ENCODE measurements at regions not wholly inside any gene's neighbourhood (a gene's known extent, or its start where the extent isn't known, plus 50 kb on each side); places are given as distances from the start of the nearest gene placed in this dataset.
A peak's percentile ranks its signal among the peaks of the same experiment; 100 is the strongest.

GRCh38 chr15:35750051-35750450 is 204.1 kb upstream of the DPH6 start:
- DNase-seq = no peak
- no peak overlapping the region for H3K4me3 ChIP-seq (ENCODE audit: low read depth in 1 of 2, low read length in 2 of 2)
- TF ChIP-seq EZH2 (IDR thresholded peaks at IDR 0.05; ENCODE audit: borderline replicate concordance, low read depth, low read length, severe bottlenecking) (no peak), CTCF (IDR thresholded peaks at IDR 0.05; ENCODE audit: borderline replicate concordance, extremely low read depth, low read length, poor library complexity, severe bottlenecking) (no peak)
- no peaks in the 10 kb centered on the region for H3K4me1 ChIP-seq (ENCODE audit: insufficient read depth, low read length)
- no peak overlapping the region for H2AFZ ChIP-seq (ENCODE audit: low read depth, low read length)
- no peaks in the 10 kb centered on the region for H3K9me3 ChIP-seq (ENCODE audit: insufficient read depth, low read length, severe bottlenecking)
- no peaks in the 10 kb centered on the region for H4K20me1 ChIP-seq (ENCODE audit: insufficient read depth, low read length)
- no peak overlapping the region for H3K27ac ChIP-seq (ENCODE audit: low read length)
- no peaks in the 10 kb centered on the region for H3K36me3 ChIP-seq (ENCODE audit: insufficient read depth, low read length)
- no peak for ATAC-seq (ENCODE audit: insufficient read depth, low read depth)
- no peaks in the 10 kb centered on the region for H3K79me2 ChIP-seq (ENCODE audit: insufficient read depth, low read length)
- H3K27me3 ChIP-seq (ENCODE audit: insufficient read depth, low read length, poor library complexity) = no peaks in the 10 kb centered on the region
- H3K4me2 ChIP-seq (ENCODE audit: insufficient read depth, low read length) = no peak overlapping the region
- no peak overlapping the region for H3K9ac ChIP-seq (ENCODE audit: low read depth, low read length)

DNA sequence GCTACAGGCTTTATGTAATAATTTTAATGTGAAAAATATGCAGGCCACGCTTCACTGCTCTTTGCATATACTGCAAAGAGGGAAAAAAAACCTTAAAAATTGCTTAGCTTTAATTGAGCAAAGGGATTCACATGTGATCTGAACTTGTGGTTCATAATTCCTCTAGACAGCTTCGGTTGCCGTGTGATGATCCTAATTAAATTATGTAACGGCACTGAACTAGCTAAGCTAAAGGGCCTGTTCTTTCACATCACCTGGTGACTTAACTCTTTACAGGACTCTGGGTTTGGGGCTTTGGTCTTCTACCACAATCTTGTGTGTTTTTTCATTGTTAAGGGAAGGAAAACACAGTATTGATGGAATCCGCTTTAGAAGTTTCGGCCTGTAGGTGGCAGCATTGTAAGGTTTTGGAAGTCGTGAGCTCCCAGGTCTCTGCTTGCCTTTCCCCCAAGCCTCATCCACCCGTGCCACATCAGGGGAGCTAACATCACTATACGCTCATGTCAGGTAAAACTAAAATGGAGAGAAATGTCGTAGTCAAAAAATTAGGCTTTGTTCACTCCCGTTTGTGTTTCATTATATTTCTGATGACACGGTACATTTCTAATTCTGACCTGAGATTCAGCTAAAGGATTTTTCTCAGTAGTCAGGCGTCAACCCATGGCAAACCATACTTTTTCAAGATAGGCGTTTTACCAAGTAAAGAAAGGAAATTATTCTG is 205.6 kb upstream of the DPH6 start:
- TF ChIP-seq EZH2 (IDR thresholded peaks at IDR 0.05; ENCODE audit: borderline replicate concordance, low read depth, low read length, severe bottlenecking) = no peak
- TF ChIP-seq CTCF (IDR thresholded peaks at IDR 0.05; ENCODE audit: borderline replicate concordance, extremely low read depth, low read length, poor library complexity, severe bottlenecking) = peak; percentile 79
- DNase-seq (peak; percentile 54), ATAC-seq (ENCODE audit: insufficient read depth, low read depth) (peak; percentile 77; the same call in 2 of the 3 replicates)
- H3K27ac ChIP-seq (ENCODE audit: low read length) = no peak overlapping the region
- no peaks in the 10 kb centered on the region for H3K27me3 ChIP-seq (ENCODE audit: insufficient read depth, low read length, poor library complexity)
- no peaks in the 10 kb centered on the region for H3K9me3 ChIP-seq (ENCODE audit: insufficient read depth, low read length, severe bottlenecking)
- no peak overlapping the region for H3K4me2 ChIP-seq (ENCODE audit: insufficient read depth, low read length)
- H3K4me3 ChIP-seq (ENCODE audit: low read depth in 1 of 2, low read length in 2 of 2) = no peak overlapping the region
- no peaks in the 10 kb centered on the region for H4K20me1 ChIP-seq (ENCODE audit: insufficient read depth, low read length)
- H3K9ac ChIP-seq (ENCODE audit: low read depth, low read length) = no peak overlapping the region
- no peaks in the 10 kb centered on the region for H3K4me1 ChIP-seq (ENCODE audit: insufficient read depth, low read length)
- H3K79me2 ChIP-seq (ENCODE audit: insufficient read depth, low read length) = no peaks in the 10 kb centered on the region
- no peak overlapping the region for H2AFZ ChIP-seq (ENCODE audit: low read depth, low read length)
- no peaks in the 10 kb centered on the region for H3K36me3 ChIP-seq (ENCODE audit: insufficient read depth, low read length)

DNA sequence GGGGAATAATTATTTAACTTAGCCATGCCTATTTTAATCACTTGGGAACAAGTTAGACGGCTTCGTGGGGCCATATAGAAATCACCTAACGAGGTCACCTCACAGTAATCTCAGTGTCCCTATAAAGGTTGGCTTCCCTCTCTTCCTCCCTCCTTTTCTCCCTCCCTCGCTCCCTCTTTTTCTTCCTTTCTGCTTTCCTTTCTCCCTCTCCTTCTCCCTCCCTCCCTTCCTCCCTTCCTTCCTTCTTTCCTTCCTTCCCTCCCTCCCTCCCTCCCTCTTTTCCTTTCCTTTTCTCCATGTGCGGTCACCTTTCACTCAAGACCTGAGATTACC is 206.1 kb upstream of the DPH6 start:
- Histone ChIP-seq H2AFZ (ENCODE audit: low read depth, low read length) (no peak overlapping the region), H3K36me3 (ENCODE audit: insufficient read depth, low read length) (no peaks in the 10 kb centered on the region), H3K79me2 (ENCODE audit: insufficient read depth, low read length) (no peaks in the 10 kb centered on the region), H3K4me3 (ENCODE audit: low read depth in 1 of 2, low read length in 2 of 2) (no peak overlapping the region), H4K20me1 (ENCODE audit: insufficient read depth, low read length) (no peaks in the 10 kb centered on the region), H3K27me3 (ENCODE audit: insufficient read depth, low read length, poor library complexity) (no peaks in the 10 kb centered on the region), H3K27ac (ENCODE audit: low read length) (no peak overlapping the region), H3K4me1 (ENCODE audit: insufficient read depth, low read length) (no peaks in the 10 kb centered on the region), H3K9me3 (ENCODE audit: insufficient read depth, low read length, severe bottlenecking) (no peaks in the 10 kb centered on the region), H3K4me2 (ENCODE audit: insufficient read depth, low read length) (no peak overlapping the region), H3K9ac (ENCODE audit: low read depth, low read length) (no peak overlapping the region)
- DNase-seq (no peak), ATAC-seq (ENCODE audit: insufficient read depth, low read depth) (no peak)
- TF ChIP-seq EZH2 (IDR thresholded peaks at IDR 0.05; ENCODE audit: borderline replicate concordance, low read depth, low read length, severe bottlenecking) (no peak), CTCF (IDR thresholded peaks at IDR 0.05; ENCODE audit: borderline replicate concordance, extremely low read depth, low read length, poor library complexity, severe bottlenecking) (no peak)

Data from DND-41 (cell line).